ENCODE measurements at regions not wholly inside any gene's neighbourhood (a gene's known extent, or its start where the extent isn't known, plus 50 kb on each side); places are given as distances from the start of the nearest gene placed in this dataset.

DNA sequence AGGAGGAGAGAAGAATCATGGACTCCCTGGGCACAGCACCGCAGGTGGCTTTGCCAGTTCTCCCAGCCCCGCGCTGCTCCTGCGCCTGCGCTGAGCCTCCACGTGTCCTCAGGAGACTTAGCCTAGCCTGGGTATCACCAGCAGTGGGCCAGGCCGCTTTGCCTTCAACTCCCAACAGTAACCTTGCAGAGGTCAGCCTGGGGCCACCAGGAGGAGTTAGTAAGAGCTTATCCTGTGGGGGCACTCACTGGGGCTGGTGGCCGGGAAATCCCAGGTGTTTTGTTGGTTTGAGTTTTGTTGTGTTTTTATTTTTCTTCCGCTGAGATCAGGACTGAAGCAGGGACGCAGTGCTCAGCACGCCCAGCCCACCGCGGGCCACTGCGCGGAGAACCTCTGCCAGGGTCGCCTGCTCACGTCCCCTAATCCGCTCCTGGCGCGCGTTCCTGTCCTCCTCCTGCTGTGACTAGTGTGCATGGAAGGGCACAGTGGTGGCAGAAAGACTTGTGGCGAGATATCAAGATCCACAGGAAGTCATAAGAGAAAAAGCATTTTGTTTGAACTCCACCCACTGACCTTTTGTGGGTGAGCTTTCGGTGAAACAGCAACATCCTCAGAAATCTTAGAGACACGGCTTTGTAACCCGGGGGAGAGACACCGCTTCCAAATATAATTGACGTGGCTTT lies 207.4 kb upstream of the RFC3 start:
- no peaks in the 10 kb centered on the region for H3K36me3 ChIP-seq (ENCODE audit: control insufficient read depth in 1 of 2, insufficient read depth in 2 of 2, low read length in 2 of 2)
- H3K9me3 ChIP-seq (ENCODE audit: control insufficient read depth in 1 of 2, low read length in 2 of 2), result no peaks in the 10 kb centered on the region
- H3K27me3 ChIP-seq (ENCODE audit: control insufficient read depth in 1 of 2, insufficient read depth in 2 of 2, low read length in 2 of 2), result no peaks in the 10 kb centered on the region
- no peak overlapping the region for H3K9ac ChIP-seq (ENCODE audit: low read depth in 1 of 2, low read length in 2 of 2)
- peak overlapping the region; percentile 13 for H3K27ac ChIP-seq (ENCODE audit: low read depth, low read length)
- peak overlapping the region; percentile 15 to 44 for H3K4me3 ChIP-seq (ENCODE audit: low read depth in 1 of 2, low read length in 2 of 2)
- peaks cover 0 to 12% of the 10 kb centered on the region in 2 donors for H3K4me1 ChIP-seq (ENCODE audit: control insufficient read depth in 1 of 2, insufficient read depth in 2 of 2, low read length in 2 of 2)

DNA sequence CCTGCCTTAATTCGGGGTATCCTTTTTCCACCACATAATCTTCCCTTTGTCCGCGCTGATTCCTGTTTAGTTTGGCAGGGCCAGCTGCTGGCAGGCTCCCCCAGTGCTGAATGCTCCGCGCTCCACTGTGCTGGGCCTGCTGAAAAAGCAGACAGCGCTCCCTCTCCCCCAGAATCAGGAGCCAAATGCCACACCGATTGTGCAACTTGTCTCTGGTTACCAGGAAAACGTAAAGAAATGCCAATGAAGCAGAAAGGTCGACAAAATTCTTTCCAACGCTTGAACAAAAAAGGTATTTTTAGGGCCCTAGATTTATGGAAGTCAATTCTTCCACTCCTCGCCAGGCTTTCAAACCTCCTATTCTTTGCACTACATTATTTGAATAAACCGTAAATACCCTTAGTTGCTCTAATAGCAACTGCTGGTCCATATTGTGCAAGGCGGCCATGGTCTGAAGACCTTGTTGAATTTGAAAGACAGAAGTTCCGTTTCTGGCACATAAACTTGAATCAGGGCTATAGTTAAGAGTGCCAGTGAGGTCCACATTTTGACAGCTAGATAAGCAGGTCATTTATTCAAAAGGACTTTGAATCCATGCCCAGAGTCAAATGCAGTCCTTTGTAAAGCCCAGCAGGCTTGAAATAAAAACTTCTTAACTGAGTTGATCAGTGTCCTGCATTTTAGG lies 206.7 kb upstream of the RFC3 start:
- peaks cover 0 to 12% of the 10 kb centered on the region in 2 donors for H3K4me1 ChIP-seq (ENCODE audit: control insufficient read depth in 1 of 2, insufficient read depth in 2 of 2, low read length in 2 of 2)
- H3K4me3 ChIP-seq (ENCODE audit: low read depth in 1 of 2, low read length in 2 of 2), result peak overlapping the region; percentile 15 to 44
- H3K9ac ChIP-seq (ENCODE audit: low read depth in 1 of 2, low read length in 2 of 2), result no peak overlapping the region
- H3K9me3 ChIP-seq (ENCODE audit: control insufficient read depth in 1 of 2, low read length in 2 of 2), result no peaks in the 10 kb centered on the region
- no peaks in the 10 kb centered on the region for H3K36me3 ChIP-seq (ENCODE audit: control insufficient read depth in 1 of 2, insufficient read depth in 2 of 2, low read length in 2 of 2)
- H3K27me3 ChIP-seq (ENCODE audit: control insufficient read depth in 1 of 2, insufficient read depth in 2 of 2, low read length in 2 of 2), result no peaks in the 10 kb centered on the region
- H3K27ac ChIP-seq (ENCODE audit: low read depth, low read length), result peak overlapping the region; percentile 13

DNA sequence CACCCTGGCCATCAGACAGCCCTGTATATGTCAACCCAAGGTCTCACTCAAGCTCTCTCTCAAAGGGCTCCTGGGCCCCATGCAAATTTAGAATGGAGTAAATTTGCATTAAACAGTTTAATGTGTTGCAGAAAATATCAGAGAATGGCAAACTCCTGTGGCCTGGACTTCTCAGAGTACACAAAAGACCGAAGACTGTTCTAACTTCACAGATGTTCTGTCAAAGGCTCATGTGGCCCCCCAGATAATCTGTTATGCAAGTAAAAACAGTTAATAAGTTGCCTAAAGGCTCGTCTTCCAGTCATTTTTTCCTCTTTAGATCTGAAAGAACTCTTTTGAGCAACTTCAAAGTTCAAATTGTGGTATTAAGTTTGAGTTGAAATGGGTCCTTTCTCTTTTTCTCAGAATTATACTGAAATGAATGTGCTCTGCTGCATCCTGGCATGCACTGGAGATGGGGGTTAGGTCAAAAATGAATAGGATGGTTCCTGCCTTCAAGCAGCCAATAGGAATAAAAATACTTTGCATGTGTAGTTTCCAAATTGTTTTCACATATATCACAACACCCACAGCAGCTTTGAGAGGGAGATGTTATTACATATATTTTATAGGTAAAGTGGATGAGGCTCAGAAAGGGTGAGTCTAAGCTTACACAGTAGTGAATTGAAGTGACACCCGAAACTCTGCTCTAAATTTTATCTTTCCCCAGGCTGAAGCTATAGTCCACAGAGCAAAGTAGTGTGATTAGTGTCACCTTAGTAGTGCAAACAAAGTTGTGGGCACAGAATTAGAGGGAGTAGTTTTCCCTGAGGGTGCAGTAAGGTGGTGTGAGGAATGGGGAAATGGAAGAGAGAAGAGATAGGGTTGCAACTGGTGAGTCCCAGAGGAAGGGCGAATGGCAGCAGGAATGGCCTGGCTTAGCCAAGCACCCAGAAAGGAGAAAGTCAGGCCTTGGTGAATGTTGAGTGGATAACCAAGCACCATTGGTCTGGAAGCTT lies 205.0 kb upstream of the RFC3 start:
- Histone ChIP-seq H3K36me3 (ENCODE audit: control insufficient read depth in 1 of 2, insufficient read depth in 2 of 2, low read length in 2 of 2) (no peaks in the 10 kb centered on the region), H3K4me1 (ENCODE audit: control insufficient read depth in 1 of 2, insufficient read depth in 2 of 2, low read length in 2 of 2) (peaks cover 0 to 12% of the 10 kb centered on the region in 2 donors), H3K9ac (ENCODE audit: low read depth in 1 of 2, low read length in 2 of 2) (no peak overlapping the region), H3K9me3 (ENCODE audit: control insufficient read depth in 1 of 2, low read length in 2 of 2) (no peaks in the 10 kb centered on the region), H3K27ac (ENCODE audit: low read depth, low read length) (no peak overlapping the region), H3K27me3 (ENCODE audit: control insufficient read depth in 1 of 2, insufficient read depth in 2 of 2, low read length in 2 of 2) (no peaks in the 10 kb centered on the region), H3K4me3 (ENCODE audit: low read depth in 1 of 2, low read length in 2 of 2) (no peak overlapping the region)

DNA sequence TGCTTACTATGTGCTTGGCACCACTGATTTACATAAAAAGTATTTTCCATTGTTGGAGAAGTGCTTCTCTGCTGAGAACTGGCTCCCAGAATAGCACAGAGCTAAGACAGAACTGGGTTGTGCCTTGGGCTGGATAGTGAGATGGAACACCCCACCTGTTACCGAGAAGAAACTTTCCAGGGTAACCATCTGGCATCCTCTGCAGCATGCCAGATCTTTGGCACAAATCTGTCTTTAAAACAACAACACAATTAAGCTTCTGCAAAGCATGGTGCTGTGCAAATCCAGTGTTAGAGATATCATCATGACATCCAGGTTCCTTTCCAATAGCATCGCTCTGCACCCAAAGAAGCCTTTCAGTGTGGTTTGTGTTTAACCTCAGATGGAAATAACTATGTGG lies 202.5 kb upstream of the RFC3 start:
- H3K9me3 ChIP-seq (ENCODE audit: control insufficient read depth in 1 of 2, low read length in 2 of 2), result no peaks in the 10 kb centered on the region
- no peaks in the 10 kb centered on the region for H3K27me3 ChIP-seq (ENCODE audit: control insufficient read depth in 1 of 2, insufficient read depth in 2 of 2, low read length in 2 of 2)
- H3K36me3 ChIP-seq (ENCODE audit: control insufficient read depth in 1 of 2, insufficient read depth in 2 of 2, low read length in 2 of 2), result no peaks in the 10 kb centered on the region
- H3K4me3 ChIP-seq (ENCODE audit: low read depth in 1 of 2, low read length in 2 of 2), result no peak overlapping the region
- H3K4me1 ChIP-seq (ENCODE audit: control insufficient read depth in 1 of 2, insufficient read depth in 2 of 2, low read length in 2 of 2), result peaks cover 0 to 12% of the 10 kb centered on the region in 2 donors
- no peak overlapping the region for H3K9ac ChIP-seq (ENCODE audit: low read depth in 1 of 2, low read length in 2 of 2)
- no peak overlapping the region for H3K27ac ChIP-seq (ENCODE audit: low read depth, low read length)

DNA sequence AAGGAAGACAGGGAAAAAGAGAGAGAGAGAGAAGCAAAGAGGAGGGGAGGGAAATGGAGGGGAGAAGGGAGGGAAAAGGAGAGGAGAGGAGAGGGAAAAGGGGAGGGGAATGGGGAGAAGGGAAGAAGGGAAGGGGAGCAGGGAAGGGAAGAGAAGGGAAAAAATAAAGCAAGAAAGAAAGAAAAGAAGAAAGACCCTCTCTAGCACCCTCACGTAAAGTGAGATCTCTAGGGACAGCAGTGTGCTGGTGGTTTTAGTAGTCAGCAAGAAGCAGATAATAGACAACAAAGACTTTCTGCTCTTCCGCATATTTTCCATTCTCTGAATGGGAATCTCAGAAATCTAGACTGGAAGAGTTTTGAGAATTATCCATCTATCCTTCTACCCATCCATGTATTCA lies 201.8 kb upstream of the RFC3 start:
- no peaks in the 10 kb centered on the region for H3K36me3 ChIP-seq (ENCODE audit: control insufficient read depth in 1 of 2, insufficient read depth in 2 of 2, low read length in 2 of 2)
- no peaks in the 10 kb centered on the region for H3K9me3 ChIP-seq (ENCODE audit: control insufficient read depth in 1 of 2, low read length in 2 of 2)
- no peak overlapping the region for H3K9ac ChIP-seq (ENCODE audit: low read depth in 1 of 2, low read length in 2 of 2)
- no peaks in the 10 kb centered on the region for H3K27me3 ChIP-seq (ENCODE audit: control insufficient read depth in 1 of 2, insufficient read depth in 2 of 2, low read length in 2 of 2)
- H3K4me3 ChIP-seq (ENCODE audit: low read depth in 1 of 2, low read length in 2 of 2), result no peak overlapping the region
- H3K4me1 ChIP-seq (ENCODE audit: control insufficient read depth in 1 of 2, insufficient read depth in 2 of 2, low read length in 2 of 2), result peaks cover 0 to 12% of the 10 kb centered on the region in 2 donors
- H3K27ac ChIP-seq (ENCODE audit: low read depth, low read length), result no peak overlapping the region

DNA sequence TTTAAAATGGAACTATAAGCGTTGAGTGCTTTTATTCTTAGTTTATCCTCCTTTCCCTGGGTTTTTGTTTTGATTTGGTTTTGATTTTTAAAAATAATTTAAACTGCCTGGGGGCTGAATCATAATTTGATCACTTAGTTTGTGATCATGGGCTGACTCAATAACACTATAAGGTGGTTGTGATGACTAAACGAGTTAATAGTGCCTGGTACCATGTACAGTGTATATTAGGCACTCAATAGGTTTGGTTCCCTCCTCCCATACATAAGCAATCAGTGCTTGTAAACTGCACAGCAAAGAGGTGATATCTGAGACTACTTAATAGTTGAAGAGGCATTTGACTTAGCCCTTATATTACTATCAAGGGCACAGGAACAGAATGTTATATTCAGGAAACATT lies 200.9 kb upstream of the RFC3 start:
- H3K4me3 ChIP-seq (ENCODE audit: low read depth in 1 of 2, low read length in 2 of 2), result no peak overlapping the region
- no peaks in the 10 kb centered on the region for H3K36me3 ChIP-seq (ENCODE audit: control insufficient read depth in 1 of 2, insufficient read depth in 2 of 2, low read length in 2 of 2)
- no peaks in the 10 kb centered on the region for H3K27me3 ChIP-seq (ENCODE audit: control insufficient read depth in 1 of 2, insufficient read depth in 2 of 2, low read length in 2 of 2)
- H3K27ac ChIP-seq (ENCODE audit: low read depth, low read length), result no peak overlapping the region
- H3K4me1 ChIP-seq (ENCODE audit: control insufficient read depth in 1 of 2, insufficient read depth in 2 of 2, low read length in 2 of 2), result peaks cover 0 to 2% of the 10 kb centered on the region in 2 donors
- H3K9ac ChIP-seq (ENCODE audit: low read depth in 1 of 2, low read length in 2 of 2), result no peak overlapping the region
- no peaks in the 10 kb centered on the region for H3K9me3 ChIP-seq (ENCODE audit: control insufficient read depth in 1 of 2, low read length in 2 of 2)

DNA sequence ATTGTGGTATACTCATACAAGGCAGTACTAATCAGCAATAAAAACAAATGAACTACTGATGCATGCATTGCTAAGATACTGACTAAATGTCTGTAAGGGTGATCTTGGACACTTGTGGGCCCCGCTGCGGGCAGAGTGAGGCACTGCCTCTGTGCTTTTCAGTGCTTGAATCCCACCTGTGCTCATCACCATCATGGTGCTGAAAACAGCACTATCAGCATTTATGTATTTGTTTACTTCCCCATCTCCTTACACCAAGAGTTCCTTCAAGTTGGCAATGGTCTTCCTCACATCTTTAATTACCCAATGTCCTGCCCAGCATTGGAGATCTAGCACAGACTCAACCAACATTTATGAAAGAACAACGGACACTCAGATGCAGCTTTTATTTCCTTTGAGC lies 193.7 kb upstream of the RFC3 start:
- no peak overlapping the region for H3K27ac ChIP-seq (ENCODE audit: low read depth, low read length)
- no peak overlapping the region for H3K4me3 ChIP-seq (ENCODE audit: low read depth in 1 of 2, low read length in 2 of 2)
- H3K27me3 ChIP-seq (ENCODE audit: control insufficient read depth in 1 of 2, insufficient read depth in 2 of 2, low read length in 2 of 2), result no peaks in the 10 kb centered on the region
- H3K9me3 ChIP-seq (ENCODE audit: control insufficient read depth in 1 of 2, low read length in 2 of 2), result no peaks in the 10 kb centered on the region
- no peaks in the 10 kb centered on the region for H3K36me3 ChIP-seq (ENCODE audit: control insufficient read depth in 1 of 2, insufficient read depth in 2 of 2, low read length in 2 of 2)
- no peak overlapping the region for H3K9ac ChIP-seq (ENCODE audit: low read depth in 1 of 2, low read length in 2 of 2)
- no peaks in the 10 kb centered on the region for H3K4me1 ChIP-seq (ENCODE audit: control insufficient read depth in 1 of 2, insufficient read depth in 2 of 2, low read length in 2 of 2)

DNA sequence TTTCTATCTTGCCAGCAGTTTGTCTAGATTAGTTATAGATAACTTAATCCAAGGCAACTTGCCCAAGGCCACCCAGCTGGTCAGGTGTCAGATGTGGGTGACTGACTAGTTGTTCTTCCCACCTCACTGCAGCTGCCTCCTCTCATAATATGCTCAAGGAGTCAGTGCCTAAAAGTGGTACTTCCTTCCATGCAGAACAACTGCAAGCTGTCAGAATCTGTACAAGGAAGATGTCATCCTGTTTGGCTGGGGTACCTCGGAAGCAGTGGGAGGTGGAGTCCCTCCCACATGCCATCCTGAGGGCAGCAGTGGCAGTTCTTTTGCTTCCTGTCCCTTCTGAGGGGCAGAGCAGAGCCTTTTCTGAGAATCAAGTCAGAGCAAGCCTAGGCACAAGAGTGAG lies 193.2 kb upstream of the RFC3 start:
- Histone ChIP-seq H3K9me3 (ENCODE audit: control insufficient read depth in 1 of 2, low read length in 2 of 2) (no peaks in the 10 kb centered on the region), H3K36me3 (ENCODE audit: control insufficient read depth in 1 of 2, insufficient read depth in 2 of 2, low read length in 2 of 2) (no peaks in the 10 kb centered on the region), H3K4me3 (ENCODE audit: low read depth in 1 of 2, low read length in 2 of 2) (no peak overlapping the region), H3K9ac (ENCODE audit: low read depth in 1 of 2, low read length in 2 of 2) (no peak overlapping the region), H3K4me1 (ENCODE audit: control insufficient read depth in 1 of 2, insufficient read depth in 2 of 2, low read length in 2 of 2) (no peaks in the 10 kb centered on the region), H3K27me3 (ENCODE audit: control insufficient read depth in 1 of 2, insufficient read depth in 2 of 2, low read length in 2 of 2) (no peaks in the 10 kb centered on the region), H3K27ac (ENCODE audit: low read depth, low read length) (no peak overlapping the region)

DNA sequence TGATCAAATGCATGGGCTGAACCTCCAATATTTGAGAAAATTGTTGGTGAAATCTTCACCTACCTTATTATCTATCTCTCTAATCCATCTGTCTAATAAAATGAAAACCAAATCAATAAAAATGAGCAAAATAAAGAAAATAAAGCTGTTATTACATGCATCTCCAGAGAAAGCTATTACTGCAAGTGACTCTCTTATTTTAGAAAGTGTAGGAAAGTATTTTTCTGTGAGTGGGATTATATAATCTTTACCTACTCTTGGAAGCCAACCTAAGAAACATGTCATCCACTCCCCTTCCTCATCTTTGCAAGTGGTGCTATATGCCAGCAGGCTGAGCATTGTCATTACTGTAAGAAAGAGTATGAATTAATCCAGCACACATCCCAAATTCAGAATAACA lies 191.5 kb upstream of the RFC3 start:
- Histone ChIP-seq H3K9me3 (ENCODE audit: control insufficient read depth in 1 of 2, low read length in 2 of 2) (no peaks in the 10 kb centered on the region), H3K9ac (ENCODE audit: low read depth in 1 of 2, low read length in 2 of 2) (no peak overlapping the region), H3K27me3 (ENCODE audit: control insufficient read depth in 1 of 2, insufficient read depth in 2 of 2, low read length in 2 of 2) (no peaks in the 10 kb centered on the region), H3K27ac (ENCODE audit: low read depth, low read length) (no peak overlapping the region), H3K36me3 (ENCODE audit: control insufficient read depth in 1 of 2, insufficient read depth in 2 of 2, low read length in 2 of 2) (no peaks in the 10 kb centered on the region), H3K4me3 (ENCODE audit: low read depth in 1 of 2, low read length in 2 of 2) (no peak overlapping the region), H3K4me1 (ENCODE audit: control insufficient read depth in 1 of 2, insufficient read depth in 2 of 2, low read length in 2 of 2) (no peaks in the 10 kb centered on the region)

DNA sequence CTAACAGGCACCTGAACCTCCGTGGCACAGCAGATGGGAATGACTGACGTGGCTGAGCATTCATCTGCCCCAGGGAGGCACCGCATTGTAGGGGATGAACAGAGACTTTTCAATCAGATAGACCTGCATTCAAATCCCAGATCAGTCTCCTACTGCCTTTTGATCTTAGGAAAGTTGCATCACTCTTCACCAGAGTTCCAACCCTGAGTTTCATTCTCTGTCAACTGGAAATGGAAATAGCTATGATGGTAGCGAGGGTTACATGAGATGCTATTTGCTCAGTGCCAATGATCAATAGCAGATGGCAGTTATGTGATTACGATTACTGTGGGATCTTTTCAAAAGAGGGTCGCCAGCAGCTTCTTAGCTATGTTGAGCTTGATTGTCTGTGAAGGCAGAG lies 189.3 kb upstream of the RFC3 start:
- H3K4me3 ChIP-seq (ENCODE audit: low read depth in 1 of 2, low read length in 2 of 2), result no peak overlapping the region
- H3K9ac ChIP-seq (ENCODE audit: low read depth in 1 of 2, low read length in 2 of 2), result no peak overlapping the region
- no peaks in the 10 kb centered on the region for H3K36me3 ChIP-seq (ENCODE audit: control insufficient read depth in 1 of 2, insufficient read depth in 2 of 2, low read length in 2 of 2)
- H3K9me3 ChIP-seq (ENCODE audit: control insufficient read depth in 1 of 2, low read length in 2 of 2), result no peaks in the 10 kb centered on the region
- no peaks in the 10 kb centered on the region for H3K4me1 ChIP-seq (ENCODE audit: control insufficient read depth in 1 of 2, insufficient read depth in 2 of 2, low read length in 2 of 2)
- no peak overlapping the region for H3K27ac ChIP-seq (ENCODE audit: low read depth, low read length)
- no peaks in the 10 kb centered on the region for H3K27me3 ChIP-seq (ENCODE audit: control insufficient read depth in 1 of 2, insufficient read depth in 2 of 2, low read length in 2 of 2)

Data from duodenal mucosa (tissue), 2 donors.